Neural cell (in vitro differentiated cells): ENCODE measurements at regions not wholly inside any gene's neighbourhood (a gene's known extent, or its start where the extent isn't known, plus 50 kb on each side); places are given as distances from the start of the nearest gene placed in this dataset.

ENCODE experiments used
- H2AFZ ChIP-seq: fragments of 200-600, 300-800 bp; sonication (generic), shearing (Covaris generic); 2 replicates; pipeline ENCODE4 v1.6.0; 2014; ENCODE audit warnings: low read depth, mild to moderate bottlenecking, antibody characterized with exemption, low read length, moderate library complexity
- H3F3A ChIP-seq: fragments of 200-600 bp; shearing (Covaris generic); 2 replicates; pipeline ENCODE4 v1.6.1; 2016; ENCODE audit warnings: mild to moderate bottlenecking, moderate library complexity, mixed read lengths, antibody characterized with exemption, low read length; ENCODE audit not compliant: insufficient read depth, poor library complexity, severe bottlenecking
- H3K27ac ChIP-seq: fragments of 200-600, 300-800 bp; sonication (generic), shearing (Covaris generic); 2 replicates; pipeline ENCODE4 v1.5.1; 2014; ENCODE audit warnings: mild to moderate bottlenecking, low read length, moderate library complexity
- H3K27me3 ChIP-seq: fragments of 300-800, 200-600 bp; sonication (generic), shearing (Covaris generic); 2 replicates; pipeline ENCODE4 v1.6.0; 2014; ENCODE audit warnings: mild to moderate bottlenecking, low read depth, low read length, moderate library complexity; ENCODE audit not compliant: insufficient read depth
- H3K36me3 ChIP-seq: fragments of 300-800, 200-600 bp; sonication (generic), shearing (Covaris generic); 2 replicates; pipeline ENCODE4 v1.5.1; 2014; ENCODE audit warnings: mild to moderate bottlenecking, antibody characterized with exemption, low read length, moderate library complexity; ENCODE audit not compliant: insufficient read depth
- H3K4me2 ChIP-seq: fragments of 300-800, 200-600 bp; sonication (generic), shearing (Covaris generic); 2 replicates; pipeline ENCODE4 v1.6.0; 2014; ENCODE audit warnings: mild to moderate bottlenecking, low read length
- H3K4me3 ChIP-seq: fragments of 300-800, 200-600 bp; sonication (generic), shearing (Covaris generic); 2 replicates; pipeline ENCODE4 v1.5.1; 2014; ENCODE audit warnings: mild to moderate bottlenecking, low read length, moderate library complexity
- H3K79me2 ChIP-seq: fragments of 200-600 bp; shearing (Covaris generic); replicated peaks from 2 replicates; pipeline ENCODE4 v1.6.0; 2014; ENCODE audit warnings: mild to moderate bottlenecking, low read length, moderate library complexity; ENCODE audit not compliant: insufficient read depth
- H3K9ac ChIP-seq: fragments of 300-800, 200-600 bp; sonication (generic), shearing (Covaris generic); 2 replicates; pipeline ENCODE4 v1.6.1; 2016; ENCODE audit warnings: mild to moderate bottlenecking, low read length, mixed read lengths
- H3K9me2 ChIP-seq: fragments of 200-600 bp; shearing (Covaris generic); 2 replicates; pipeline ENCODE4 v1.6.1; 2016; ENCODE audit warnings: mild to moderate bottlenecking, low read length, mixed read lengths; ENCODE audit not compliant: insufficient read depth
- H3K9me3 ChIP-seq: fragments of 200-600, 300-800 bp; sonication (generic), shearing (Covaris generic); 2 replicates; pipeline ENCODE4 v1.6.1; 2016; ENCODE audit warnings: mild to moderate bottlenecking, mixed run types, low read length, moderate library complexity, mixed read lengths
- H4K20me1 ChIP-seq: fragments of 200-600 bp; shearing (Covaris generic); 2 replicates; pipeline ENCODE4 v1.6.1; 2016; ENCODE audit warnings: mild to moderate bottlenecking, mixed run types; ENCODE audit not compliant: insufficient read depth
- CTCF ChIP-seq: fragments of 450-650 bp; IDR thresholded peaks from 2 replicates; pipeline ENCODE4 v1.5.1; 2014; ENCODE audit warnings: antibody characterized with exemption, mild to moderate bottlenecking, moderate library complexity; ENCODE audit not compliant: poor library complexity, severe bottlenecking
- EP300 ChIP-seq: fragments of 450-650 bp; conservative IDR thresholded peaks from 2 replicates; pipeline ENCODE4 v1.6.1; 2014; ENCODE audit warnings: antibody characterized with exemption, mild to moderate bottlenecking, moderate library complexity; ENCODE audit not compliant: poor library complexity, severe bottlenecking
- EZH2 ChIP-seq: fragments of 200-600, 300-800 bp; shearing (Covaris generic), sonication (generic); IDR thresholded peaks from 2 replicates; pipeline ENCODE4 v1.6.1; 2014; ENCODE audit warnings: antibody characterized with exemption, low read length, borderline replicate concordance, mild to moderate bottlenecking; ENCODE audit not compliant: insufficient read depth, poor library complexity, severe bottlenecking
- MXI1 ChIP-seq: fragments of 450-650 bp; conservative IDR thresholded peaks from 2 replicates; pipeline ENCODE4 v1.6.1; 2014; ENCODE audit warnings: antibody characterized with exemption, mild to moderate bottlenecking; ENCODE audit not compliant: poor library complexity, severe bottlenecking
- POLR2AphosphoS5 ChIP-seq: IDR thresholded peaks from 2 replicates; pipeline ENCODE4 v1.6.1; 2012
- RAD21 ChIP-seq: fragments of 450-650 bp; conservative IDR thresholded peaks from 2 replicates; pipeline ENCODE4 v1.6.1; 2014; ENCODE audit warnings: antibody characterized with exemption, mild to moderate bottlenecking, moderate library complexity
- SMC3 ChIP-seq: fragments of 450-650 bp; conservative IDR thresholded peaks from 2 replicates; pipeline ENCODE4 v1.6.1; 2014; ENCODE audit warnings: antibody characterized with exemption, mild to moderate bottlenecking, moderate library complexity; ENCODE audit not compliant: poor library complexity
- TAF1 ChIP-seq: IDR thresholded peaks from 2 replicates; pipeline ENCODE4 v1.6.1; 2012; ENCODE audit warnings: low read depth
- TF ChIP-seq, protein P1 (sequence below): IDR thresholded peaks from 2 replicates; pipeline ENCODE4 v1.6.1; 2012; ENCODE audit warnings: borderline replicate concordance

DNA sequence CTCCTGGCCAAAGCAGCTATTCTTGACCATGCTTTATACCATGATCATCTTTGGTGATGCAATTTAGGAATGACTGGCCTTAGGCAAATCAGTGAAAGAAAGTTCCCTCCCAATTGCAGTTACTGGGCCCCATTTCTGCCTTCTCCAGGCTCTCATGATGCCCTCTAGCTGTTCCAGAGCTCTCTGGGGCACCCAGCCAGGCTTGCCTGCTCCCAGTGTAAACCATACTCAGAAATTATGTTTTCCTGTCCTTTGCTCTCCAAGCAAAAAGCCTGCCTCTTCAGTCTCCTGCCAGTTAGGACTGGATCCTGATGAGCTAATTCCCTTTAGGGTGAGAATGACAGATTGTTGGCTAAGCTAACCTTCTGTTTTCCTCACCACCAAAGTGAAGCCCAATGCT lies 85.3 kb upstream of the RBPJ start:
- H3K4me3 ChIP-seq: no peak overlapping the region
- H3F3A ChIP-seq: peaks cover 4% of the 10 kb centered on the region
- no peak overlapping the region for H3K27ac ChIP-seq

DNA sequence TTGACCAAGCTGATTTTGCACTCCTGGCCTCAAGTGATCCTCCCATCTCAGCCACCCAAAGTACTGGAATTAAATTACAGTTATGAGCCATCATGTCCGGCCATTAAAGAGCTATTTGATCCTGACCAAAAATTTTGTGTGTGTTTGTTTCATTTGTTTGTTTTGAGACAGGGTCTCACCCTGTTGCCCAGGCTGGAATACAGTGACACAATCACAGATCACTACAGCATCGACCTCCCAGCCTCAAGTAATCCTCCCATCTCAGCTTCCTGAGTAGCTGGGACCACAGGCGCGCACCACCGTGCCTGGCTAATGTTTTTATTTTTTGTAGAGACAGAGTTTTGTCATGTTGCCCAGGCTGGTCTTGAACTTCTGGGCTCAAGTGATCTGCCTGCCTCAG lies 82.9 kb upstream of the RBPJ start:
- no peaks in the 10 kb centered on the region for H3K36me3 ChIP-seq
- no peak overlapping the region for H3K4me2 ChIP-seq
- H2AFZ ChIP-seq: no peak overlapping the region
- peaks cover 4% of the 10 kb centered on the region for H3F3A ChIP-seq
- no peaks in the 10 kb centered on the region for H3K79me2 ChIP-seq
- H3K9ac ChIP-seq: no peak overlapping the region
- H4K20me1 ChIP-seq: no peaks in the 10 kb centered on the region
- no peaks in the 10 kb centered on the region for H3K9me3 ChIP-seq
- H3K27ac ChIP-seq: no peak overlapping the region
- no peaks in the 10 kb centered on the region for H3K9me2 ChIP-seq
- no peak for TF ChIP-seq CTCF
- no peak for TF ChIP-seq TAF1
- TF ChIP-seq MXI1: no peak
- no peak for TF ChIP-seq EP300
- no peak for TF ChIP-seq RAD21
- TF ChIP-seq, protein P1, sequence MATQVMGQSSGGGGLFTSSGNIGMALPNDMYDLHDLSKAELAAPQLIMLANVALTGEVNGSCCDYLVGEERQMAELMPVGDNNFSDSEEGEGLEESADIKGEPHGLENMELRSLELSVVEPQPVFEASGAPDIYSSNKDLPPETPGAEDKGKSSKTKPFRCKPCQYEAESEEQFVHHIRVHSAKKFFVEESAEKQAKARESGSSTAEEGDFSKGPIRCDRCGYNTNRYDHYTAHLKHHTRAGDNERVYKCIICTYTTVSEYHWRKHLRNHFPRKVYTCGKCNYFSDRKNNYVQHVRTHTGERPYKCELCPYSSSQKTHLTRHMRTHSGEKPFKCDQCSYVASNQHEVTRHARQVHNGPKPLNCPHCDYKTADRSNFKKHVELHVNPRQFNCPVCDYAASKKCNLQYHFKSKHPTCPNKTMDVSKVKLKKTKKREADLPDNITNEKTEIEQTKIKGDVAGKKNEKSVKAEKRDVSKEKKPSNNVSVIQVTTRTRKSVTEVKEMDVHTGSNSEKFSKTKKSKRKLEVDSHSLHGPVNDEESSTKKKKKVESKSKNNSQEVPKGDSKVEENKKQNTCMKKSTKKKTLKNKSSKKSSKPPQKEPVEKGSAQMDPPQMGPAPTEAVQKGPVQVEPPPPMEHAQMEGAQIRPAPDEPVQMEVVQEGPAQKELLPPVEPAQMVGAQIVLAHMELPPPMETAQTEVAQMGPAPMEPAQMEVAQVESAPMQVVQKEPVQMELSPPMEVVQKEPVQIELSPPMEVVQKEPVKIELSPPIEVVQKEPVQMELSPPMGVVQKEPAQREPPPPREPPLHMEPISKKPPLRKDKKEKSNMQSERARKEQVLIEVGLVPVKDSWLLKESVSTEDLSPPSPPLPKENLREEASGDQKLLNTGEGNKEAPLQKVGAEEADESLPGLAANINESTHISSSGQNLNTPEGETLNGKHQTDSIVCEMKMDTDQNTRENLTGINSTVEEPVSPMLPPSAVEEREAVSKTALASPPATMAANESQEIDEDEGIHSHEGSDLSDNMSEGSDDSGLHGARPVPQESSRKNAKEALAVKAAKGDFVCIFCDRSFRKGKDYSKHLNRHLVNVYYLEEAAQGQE: no peak
- no peak for TF ChIP-seq POLR2AphosphoS5
- no peak for TF ChIP-seq EZH2
- TF ChIP-seq SMC3: no peak
- no peaks in the 10 kb centered on the region for H3K27me3 ChIP-seq
- no peak overlapping the region for H3K4me3 ChIP-seq

More for the DNA sequence above, 85.3 kb upstream of the RBPJ start:
- no peaks in the 10 kb centered on the region for H3K36me3 ChIP-seq
- H3K79me2 ChIP-seq: no peaks in the 10 kb centered on the region
- H3K27me3 ChIP-seq: no peaks in the 10 kb centered on the region
- H4K20me1 ChIP-seq: no peaks in the 10 kb centered on the region
- H3K9ac ChIP-seq: no peak overlapping the region
- no peak for TF ChIP-seq SMC3
- TF ChIP-seq EZH2: no peak
- TF ChIP-seq TAF1: no peak
- no peak for TF ChIP-seq POLR2AphosphoS5
- TF ChIP-seq RAD21: no peak
- TF ChIP-seq EP300: no peak
- TF ChIP-seq, protein P1: no peak
- no peak for TF ChIP-seq MXI1
- no peak for TF ChIP-seq CTCF
- H3K4me2 ChIP-seq: no peak overlapping the region
- no peaks in the 10 kb centered on the region for H3K9me2 ChIP-seq
- no peaks in the 10 kb centered on the region for H3K9me3 ChIP-seq
- H2AFZ ChIP-seq: no peak overlapping the region
